Endodermal cell (in vitro differentiated cells): ENCODE measurements at regions not wholly inside any gene's neighbourhood (a gene's known extent, or its start where the extent isn't known, plus 50 kb on each side); places are given as distances from the start of the nearest gene placed in this dataset.

Source experiments
- DNase-seq: peaks from one replicate; pipeline ENCODE4 v3.0.0-alpha.2; 2017
- H3K27ac ChIP-seq: 2 replicates; pipeline ENCODE4 v1.5.1; 2013; ENCODE audit warnings: mild to moderate bottlenecking, low read depth, low read length, moderate library complexity
- H3K27me3 ChIP-seq: 2 replicates; pipeline ENCODE4 v1.6.1; 2013; ENCODE audit warnings: mild to moderate bottlenecking, low read length, moderate library complexity; ENCODE audit not compliant: insufficient read depth, control insufficient read depth, poor library complexity, severe bottlenecking
- H3K36me3 ChIP-seq: 2 replicates; pipeline ENCODE4 v1.7.0; 2013; ENCODE audit warnings: mild to moderate bottlenecking, low read length, moderate library complexity; ENCODE audit not compliant: control insufficient read depth, insufficient read depth
- H3K4me1 ChIP-seq: one replicate; pipeline ENCODE4 v1.7.0; 2013; ENCODE audit warnings: low read length; ENCODE audit not compliant: control insufficient read depth, insufficient read depth
- H3K4me3 ChIP-seq: 2 replicates; pipeline ENCODE4 v1.5.1; 2013; ENCODE audit warnings: mild to moderate bottlenecking, low read length, moderate library complexity
- H3K9ac ChIP-seq: 2 replicates; pipeline ENCODE4 v1.6.1; 2013; ENCODE audit warnings: mild to moderate bottlenecking, low read length, moderate library complexity; ENCODE audit not compliant: poor library complexity, severe bottlenecking; ENCODE audit errors: extremely low read depth
- H3K9me3 ChIP-seq: 2 replicates; pipeline ENCODE4 v1.6.1; 2013; ENCODE audit warnings: mild to moderate bottlenecking, low read length, moderate library complexity; ENCODE audit not compliant: control insufficient read depth
- H3K27ac Mint-ChIP-seq: 2 replicates; pipeline ENCODE4 v1.8.0; 2020; ENCODE audit warnings: mixed read lengths
- H3K27me3 Mint-ChIP-seq: 2 replicates; pipeline ENCODE4 v1.8.0; 2021; ENCODE audit warnings: mild to moderate bottlenecking, mixed read lengths; ENCODE audit not compliant: insufficient read depth
- H3K36me3 Mint-ChIP-seq: 2 replicates; pipeline ENCODE4 v1.8.0; 2020; ENCODE audit warnings: low read depth, mixed read lengths
- H3K4me1 Mint-ChIP-seq: 2 replicates; pipeline ENCODE4 v1.8.0; 2020; ENCODE audit warnings: mixed read lengths
- H3K4me3 Mint-ChIP-seq: 2 replicates; pipeline ENCODE4 v1.8.0; 2020; ENCODE audit warnings: mild to moderate bottlenecking, moderate library complexity, mixed read lengths
- H3K9me3 Mint-ChIP-seq: 2 replicates; pipeline ENCODE4 v1.8.0; 2020; ENCODE audit warnings: mild to moderate bottlenecking, mixed read lengths
- WGBS, 2 experiments: methylation state at CpG; one replicate each; pipeline versions ENCODE4 v1.1.5 to v1.1.7; 2013; ENCODE audit warnings: missing lambda C conversion rate in 2 of 2, mixed read lengths in 1 of 2; ENCODE audit not compliant: insufficient coverage in 1 of 2, insufficient read length in 1 of 2; 5-methylcytosine and 5-hydroxymethylcytosine counted together
- TF ChIP-seq, protein P1 (sequence below): fragments of 200-600 bp; sonication (generic); conservative IDR thresholded peaks from 2 replicates; pipeline ENCODE4 v1.5.0; 2021; ENCODE audit warnings: antibody characterized with exemption, mild to moderate bottlenecking

GRCh38 chr17:79218825-79219200 lies 144.2 kb downstream of the ENGASE start:
- Mint-ChIP-seq H3K4me3 (no peak overlapping the region), H3K27me3 (peaks cover 17% of the 10 kb centered on the region)
- TF ChIP-seq, protein P1, sequence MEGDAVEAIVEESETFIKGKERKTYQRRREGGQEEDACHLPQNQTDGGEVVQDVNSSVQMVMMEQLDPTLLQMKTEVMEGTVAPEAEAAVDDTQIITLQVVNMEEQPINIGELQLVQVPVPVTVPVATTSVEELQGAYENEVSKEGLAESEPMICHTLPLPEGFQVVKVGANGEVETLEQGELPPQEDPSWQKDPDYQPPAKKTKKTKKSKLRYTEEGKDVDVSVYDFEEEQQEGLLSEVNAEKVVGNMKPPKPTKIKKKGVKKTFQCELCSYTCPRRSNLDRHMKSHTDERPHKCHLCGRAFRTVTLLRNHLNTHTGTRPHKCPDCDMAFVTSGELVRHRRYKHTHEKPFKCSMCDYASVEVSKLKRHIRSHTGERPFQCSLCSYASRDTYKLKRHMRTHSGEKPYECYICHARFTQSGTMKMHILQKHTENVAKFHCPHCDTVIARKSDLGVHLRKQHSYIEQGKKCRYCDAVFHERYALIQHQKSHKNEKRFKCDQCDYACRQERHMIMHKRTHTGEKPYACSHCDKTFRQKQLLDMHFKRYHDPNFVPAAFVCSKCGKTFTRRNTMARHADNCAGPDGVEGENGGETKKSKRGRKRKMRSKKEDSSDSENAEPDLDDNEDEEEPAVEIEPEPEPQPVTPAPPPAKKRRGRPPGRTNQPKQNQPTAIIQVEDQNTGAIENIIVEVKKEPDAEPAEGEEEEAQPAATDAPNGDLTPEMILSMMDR, result no peak

DNA sequence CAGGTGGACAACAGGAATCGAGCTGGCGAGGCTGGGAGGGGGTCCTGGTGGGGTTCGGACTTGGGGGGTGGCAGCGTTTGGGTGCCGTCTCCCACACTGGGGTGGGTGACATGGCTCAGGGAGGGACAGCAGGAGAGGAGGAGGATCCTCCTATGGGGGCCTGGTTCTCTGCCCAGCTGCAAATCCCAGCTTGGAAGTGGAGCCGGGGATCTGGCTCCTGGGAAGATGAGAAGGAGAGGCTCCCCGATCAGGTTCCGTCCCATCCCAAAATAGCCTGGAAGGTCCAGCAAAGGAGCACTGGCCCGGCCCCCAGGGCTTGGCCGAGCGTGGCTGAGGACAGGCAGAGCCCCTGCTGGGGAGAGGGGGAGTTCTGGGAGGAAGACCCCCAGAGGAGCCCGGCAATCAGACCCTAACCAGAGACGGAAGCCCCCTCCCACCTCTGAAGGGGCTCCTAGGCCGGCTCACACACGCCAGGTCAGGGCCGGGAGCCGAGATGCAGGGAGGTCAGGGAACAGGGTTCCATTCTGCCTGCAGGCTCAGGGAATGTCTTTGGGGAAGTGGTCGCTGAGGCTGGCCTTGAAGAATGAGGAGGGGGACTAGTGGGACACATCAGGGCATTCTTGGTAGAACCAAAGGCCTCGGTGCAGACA lies 143.7 kb downstream of the ENGASE start:
- no peak for DNase-seq
- peaks cover 17% of the 10 kb centered on the region for H3K27me3 Mint-ChIP-seq
- H3K4me1 Mint-ChIP-seq, result peaks cover 10% of the 10 kb centered on the region
- Histone ChIP-seq H3K4me3 (no peak overlapping the region), H3K4me1 (no peaks in the 10 kb centered on the region), H3K9ac (no peak overlapping the region), H3K9me3 (no peaks in the 10 kb centered on the region), H3K36me3 (no peaks in the 10 kb centered on the region), H3K27me3 (peaks cover 30% of the 10 kb centered on the region), H3K27ac (no peak overlapping the region)
- WGBS, 2 experiments, result 63 to 84% methylated on average over 5 to 19 of the region's 19 CpGs
- H3K36me3 Mint-ChIP-seq, result no peaks in the 10 kb centered on the region
- no peaks in the 10 kb centered on the region for H3K9me3 Mint-ChIP-seq
- H3K27ac Mint-ChIP-seq, result no peak overlapping the region
- TF ChIP-seq, protein P1, result no peak
- no peak overlapping the region for H3K4me3 Mint-ChIP-seq

More at GRCh38 chr17:79218825-79219200, 144.2 kb downstream of the ENGASE start:
- peaks cover 15% of the 10 kb centered on the region for H3K4me1 Mint-ChIP-seq
- 92 to 93% methylated on average over 6 to 10 of the region's 10 CpGs for WGBS, 2 experiments
- no peak overlapping the region for H3K27ac Mint-ChIP-seq
- Histone ChIP-seq H3K27ac (no peak overlapping the region), H3K9me3 (no peaks in the 10 kb centered on the region), H3K36me3 (no peaks in the 10 kb centered on the region), H3K4me3 (no peak overlapping the region), H3K9ac (no peak overlapping the region), H3K4me1 (no peaks in the 10 kb centered on the region), H3K27me3 (peaks cover 33% of the 10 kb centered on the region)
- peak; percentile 53 for DNase-seq
- H3K36me3 Mint-ChIP-seq, result no peaks in the 10 kb centered on the region
- no peaks in the 10 kb centered on the region for H3K9me3 Mint-ChIP-seq

DNA sequence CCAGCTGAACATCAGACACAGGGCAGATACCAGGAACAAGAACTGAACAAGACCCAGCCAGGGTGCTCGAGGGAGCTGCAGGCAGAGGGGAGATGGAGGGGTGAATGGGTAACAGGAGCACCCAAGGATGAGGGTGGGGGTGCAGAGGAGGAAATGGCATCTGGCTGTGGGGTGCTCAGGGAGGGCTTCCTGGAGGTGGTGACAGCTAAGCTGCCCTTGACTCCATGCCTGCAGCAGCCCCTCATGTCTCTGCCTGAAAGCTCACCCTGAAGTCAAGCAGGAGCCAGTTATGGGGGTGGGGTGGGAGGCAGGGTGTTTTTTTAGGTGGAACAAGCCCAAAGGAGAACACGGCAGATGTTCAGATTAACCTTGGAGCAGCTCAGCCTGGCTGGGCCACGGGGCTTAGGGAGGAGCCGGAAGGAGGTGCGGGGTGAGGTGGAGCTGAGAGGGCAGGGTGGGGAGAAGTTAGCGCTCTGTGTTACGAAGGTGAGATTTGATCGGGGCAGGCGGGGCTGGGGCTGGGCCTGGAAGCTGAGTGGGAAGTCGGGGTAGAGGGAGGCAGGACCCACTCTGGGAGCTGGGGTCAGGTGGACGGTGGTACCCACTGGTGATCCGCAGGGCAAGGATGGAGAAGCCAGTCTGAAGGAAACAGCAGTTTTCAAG lies 143.0 kb downstream of the ENGASE start:
- H3K27me3 ChIP-seq, result peaks cover 24% of the 10 kb centered on the region
- 85 to 87% methylated on average over 7 to 12 of the region's 12 CpGs for WGBS, 2 experiments
- no peaks in the 10 kb centered on the region for H3K36me3 ChIP-seq
- Mint-ChIP-seq H3K36me3 (no peaks in the 10 kb centered on the region), H3K4me1 (peaks cover 8% of the 10 kb centered on the region), H3K4me3 (no peak overlapping the region), H3K27me3 (peaks cover 17% of the 10 kb centered on the region), H3K9me3 (no peaks in the 10 kb centered on the region), H3K27ac (no peak overlapping the region)
- TF ChIP-seq, protein P1, result no peak
- H3K9me3 ChIP-seq, result no peaks in the 10 kb centered on the region
- no peak overlapping the region for H3K27ac ChIP-seq
- no peak overlapping the region for H3K9ac ChIP-seq
- no peak for DNase-seq
- H3K4me3 ChIP-seq, result no peak overlapping the region
- H3K4me1 ChIP-seq, result no peaks in the 10 kb centered on the region
